Natural killer cell treated with Interleukin-12 subunit alpha and Interleukin-12 subunit beta and Interleukin-15 and Interleukin-18, amount 100 ng/mL, for 72 hours (primary cell): ENCODE measurements at regions not wholly inside any gene's neighbourhood (a gene's known extent, or its start where the extent isn't known, plus 50 kb on each side); places are given as distances from the start of the nearest gene placed in this dataset.
A peak's percentile ranks its signal among the peaks of the same experiment; 100 is the strongest.

Source experiments
- ATAC-seq, 2 donors: fragments of 150-1000 bp; cut with Tn5 transposase in 1 of 2; sonication (Bioruptor Pico), chemical (Tn5 transposase) in 1 of 2; 2 replicates each; pipeline ENCODE4 v1.10.0; 2021
- DNase-seq: peaks from one replicate; pipeline ENCODE4 v3.0.0; 2022; ENCODE audit warnings: low spot score
- H3K27ac Mint-ChIP-seq, 2 donors: 1 replicate in 1 of 2; 2 replicates in 1 of 2; pipeline ENCODE4 v1.8.0; 2022; ENCODE audit warnings: mixed read lengths in 2 of 2, mild to moderate bottlenecking in 1 of 2, moderate library complexity in 1 of 2
- H3K27me3 Mint-ChIP-seq, 2 donors: 1 replicate in 1 of 2; 2 replicates in 1 of 2; pipeline ENCODE4 v1.8.0; 2022; ENCODE audit warnings: mixed read lengths in 2 of 2
- H3K36me3 Mint-ChIP-seq: one replicate; pipeline ENCODE4 v1.8.0; 2022; ENCODE audit warnings: mixed read lengths
- H3K4me1 Mint-ChIP-seq, 2 donors: 1 replicate in 1 of 2; 2 replicates in 1 of 2; pipeline ENCODE4 v1.8.0; 2022; ENCODE audit warnings: low read depth in 2 of 2, mixed read lengths in 2 of 2, mild to moderate bottlenecking in 1 of 2
- H3K4me3 Mint-ChIP-seq: one replicate; pipeline ENCODE4 v1.8.0; 2022; ENCODE audit warnings: mixed read lengths
- H3K9me3 Mint-ChIP-seq: 2 replicates; pipeline ENCODE4 v1.8.0; 2022; ENCODE audit warnings: mixed read lengths

- Mint-ChIP-seq H3K36me3 (no peaks in the 10 kb centered on the region), H3K27ac (no peak overlapping the region), H3K9me3 (no peaks in the 10 kb centered on the region), H3K4me3 (no peak overlapping the region), H3K4me1 (no peaks in the 10 kb centered on the region), H3K27me3 (peaks cover 5 to 6% of the 10 kb centered on the region in 2 donors)
- DNase-seq (no peak), ATAC-seq (no peak)
These were observed 307.1 kb downstream of the MATN1 start for GRCh38 chr1:30416221-30416820.

- no peak overlapping the region for H3K27ac Mint-ChIP-seq
- H3K9me3 Mint-ChIP-seq: no peaks in the 10 kb centered on the region
- no peaks in the 10 kb centered on the region for H3K36me3 Mint-ChIP-seq
- H3K27me3 Mint-ChIP-seq: peaks cover 6% of the 10 kb centered on the region in 2 donors
- ATAC-seq (no peak), DNase-seq (no peak)
- no peak overlapping the region for H3K4me3 Mint-ChIP-seq
- no peaks in the 10 kb centered on the region for H3K4me1 Mint-ChIP-seq
These were observed 308.0 kb downstream of the MATN1 start for GRCh38 chr1:30415171-30415940.

GRCh38 chr1:30414851-30415165, 308.6 kb downstream of the MATN1 start:
- DNase-seq (no peak), ATAC-seq (no peak)
- Mint-ChIP-seq H3K4me3 (no peak overlapping the region), H3K27me3 (peaks cover 6% of the 10 kb centered on the region in 2 donors), H3K4me1 (no peaks in the 10 kb centered on the region), H3K9me3 (no peaks in the 10 kb centered on the region), H3K36me3 (no peaks in the 10 kb centered on the region), H3K27ac (no peak overlapping the region)

- DNase-seq: no peak
- H3K4me1 Mint-ChIP-seq: peaks cover 0 to 3% of the 10 kb centered on the region in 2 donors
These were observed 309.1 kb downstream of the MATN1 start for GRCh38 chr1:30414086-30414850.

GRCh38 chr1:30413606-30414005, 309.8 kb downstream of the MATN1 start:
- ATAC-seq: no peak
- Mint-ChIP-seq H3K27ac (no peak overlapping the region), H3K27me3 (peaks cover 12 to 15% of the 10 kb centered on the region in 2 donors), H3K36me3 (no peaks in the 10 kb centered on the region), H3K4me1 (peaks cover 0 to 3% of the 10 kb centered on the region in 2 donors), H3K9me3 (no peaks in the 10 kb centered on the region), H3K4me3 (no peak overlapping the region)
- no peak for DNase-seq

More at GRCh38 chr1:30414086-30414850, 309.1 kb downstream of the MATN1 start:
- Mint-ChIP-seq H3K9me3 (no peaks in the 10 kb centered on the region), H3K27me3 (peaks cover 10% of the 10 kb centered on the region in 2 donors), H3K4me3 (no peak overlapping the region), H3K27ac (no peak overlapping the region), H3K36me3 (no peaks in the 10 kb centered on the region)
- ATAC-seq: no peak

GRCh38 chr1:30413111-30413440, 310.3 kb downstream of the MATN1 start:
- Mint-ChIP-seq H3K4me1 (peaks cover 0 to 3% of the 10 kb centered on the region in 2 donors), H3K36me3 (no peaks in the 10 kb centered on the region), H3K27me3 (peaks cover 12 to 15% of the 10 kb centered on the region in 2 donors), H3K27ac (no peak overlapping the region), H3K4me3 (no peak overlapping the region), H3K9me3 (no peaks in the 10 kb centered on the region)
- DNase-seq (no peak), ATAC-seq (no peak)

- Mint-ChIP-seq H3K27ac (no peak overlapping the region), H3K4me1 (peaks cover 0 to 3% of the 10 kb centered on the region in 2 donors), H3K9me3 (no peaks in the 10 kb centered on the region), H3K27me3 (peaks cover 12 to 15% of the 10 kb centered on the region in 2 donors), H3K4me3 (no peak overlapping the region), H3K36me3 (no peaks in the 10 kb centered on the region)
- DNase-seq: no peak
- ATAC-seq: peak in 1 of 2 donors; percentile 39
These were observed 310.9 kb downstream of the MATN1 start for GRCh38 chr1:30412241-30413110.

- Mint-ChIP-seq H3K27ac (no peak overlapping the region), H3K27me3 (peaks cover 12 to 21% of the 10 kb centered on the region in 2 donors), H3K4me1 (peaks cover 0 to 3% of the 10 kb centered on the region in 2 donors), H3K9me3 (no peaks in the 10 kb centered on the region), H3K4me3 (no peak overlapping the region), H3K36me3 (no peaks in the 10 kb centered on the region)
- DNase-seq (no peak), ATAC-seq (no peak)
These were observed 312.2 kb downstream of the MATN1 start for GRCh38 chr1:30411206-30411605.

- ATAC-seq (peak in 1 of 2 donors; percentile 18), DNase-seq (peak; percentile 44)
- no peaks in the 10 kb centered on the region for H3K36me3 Mint-ChIP-seq
- H3K4me3 Mint-ChIP-seq: no peak overlapping the region
- no peak overlapping the region for H3K27ac Mint-ChIP-seq
- H3K27me3 Mint-ChIP-seq: peaks cover 12 to 23% of the 10 kb centered on the region in 2 donors
- peaks cover 0 to 3% of the 10 kb centered on the region in 2 donors for H3K4me1 Mint-ChIP-seq
- no peaks in the 10 kb centered on the region for H3K9me3 Mint-ChIP-seq
These were observed 313.1 kb downstream of the MATN1 start for GRCh38 chr1:30410153-30410851.

GRCh38 chr1:30409476-30410152, 313.8 kb downstream of the MATN1 start:
- Mint-ChIP-seq H3K27ac (no peak overlapping the region), H3K4me3 (no peak overlapping the region), H3K36me3 (no peaks in the 10 kb centered on the region), H3K4me1 (peaks cover 0 to 3% of the 10 kb centered on the region in 2 donors), H3K27me3 (peaks cover 12 to 23% of the 10 kb centered on the region in 2 donors), H3K9me3 (no peaks in the 10 kb centered on the region)
- ATAC-seq: no peak
- peak; percentile 47 for DNase-seq

- H3K4me3 Mint-ChIP-seq: no peak overlapping the region
- ATAC-seq: no peak
- no peaks in the 10 kb centered on the region for H3K9me3 Mint-ChIP-seq
- peaks cover 0 to 3% of the 10 kb centered on the region in 2 donors for H3K4me1 Mint-ChIP-seq
- no peak overlapping the region for H3K27ac Mint-ChIP-seq
- DNase-seq: peak; percentile 44
- peaks cover 7 to 23% of the 10 kb centered on the region in 2 donors for H3K27me3 Mint-ChIP-seq
- H3K36me3 Mint-ChIP-seq: no peaks in the 10 kb centered on the region
These were observed 315.4 kb downstream of the MATN1 start for GRCh38 chr1:30407865-30408580.
